ES-I3 (cell line): ENCODE measurements at regions not wholly inside any gene's neighbourhood (a gene's known extent, or its start where the extent isn't known, plus 50 kb on each side); places are given as distances from the start of the nearest gene placed in this dataset.

Experiments
- H3K36me3 ChIP-seq: 2 replicates; pipeline ENCODE4 v1.6.1; 2013; ENCODE audit warnings: mild to moderate bottlenecking, low read length, control low read depth, moderate library complexity; ENCODE audit not compliant: insufficient read depth
- H3K4me1 ChIP-seq: 2 replicates; pipeline ENCODE4 v1.6.1; 2013; ENCODE audit warnings: mild to moderate bottlenecking, control low read depth, low read length; ENCODE audit not compliant: insufficient read depth
- H3K9ac ChIP-seq: 2 replicates; pipeline ENCODE4 v1.6.1; 2013; ENCODE audit warnings: low read depth, mild to moderate bottlenecking, low read length, moderate library complexity
- H3K9me3 ChIP-seq: 2 replicates; pipeline ENCODE4 v1.6.1; 2013; ENCODE audit warnings: mild to moderate bottlenecking, low read length, moderate library complexity; ENCODE audit not compliant: control insufficient read depth, insufficient read depth

- H3K9ac ChIP-seq = no peak overlapping the region
- no peaks in the 10 kb centered on the region for H3K4me1 ChIP-seq
- no peaks in the 10 kb centered on the region for H3K36me3 ChIP-seq
- H3K9me3 ChIP-seq = no peaks in the 10 kb centered on the region
Observed at GRCh38 chr10:129244298-129244697, 222.7 kb upstream of the MGMT start.

GRCh38 chr10:129244757-129245156 is 222.3 kb upstream of the MGMT start:
- H3K9ac ChIP-seq = no peak overlapping the region
- H3K36me3 ChIP-seq = no peaks in the 10 kb centered on the region
- no peaks in the 10 kb centered on the region for H3K9me3 ChIP-seq
- no peaks in the 10 kb centered on the region for H3K4me1 ChIP-seq

- Histone ChIP-seq H3K9ac (no peak overlapping the region), H3K36me3 (no peaks in the 10 kb centered on the region), H3K9me3 (no peaks in the 10 kb centered on the region; the same call in none of the 2 replicates), H3K4me1 (no peaks in the 10 kb centered on the region)
Observed at GRCh38 chr10:129253161-129253864, 213.7 kb upstream of the MGMT start.

- no peak overlapping the region for H3K9ac ChIP-seq
- H3K36me3 ChIP-seq = no peaks in the 10 kb centered on the region
- H3K9me3 ChIP-seq = no peaks in the 10 kb centered on the region; the same call in none of the 2 replicates
- H3K4me1 ChIP-seq = no peaks in the 10 kb centered on the region
Observed at GRCh38 chr10:129253865-129254179, 213.2 kb upstream of the MGMT start.

- H3K9me3 ChIP-seq = no peaks in the 10 kb centered on the region
- no peak overlapping the region for H3K9ac ChIP-seq
- H3K36me3 ChIP-seq = no peaks in the 10 kb centered on the region
- no peaks in the 10 kb centered on the region for H3K4me1 ChIP-seq
Observed at GRCh38 chr10:129258283-129258923, 208.6 kb upstream of the MGMT start.

GRCh38 chr10:129259128-129259815 is 207.8 kb upstream of the MGMT start:
- Histone ChIP-seq H3K9me3 (no peaks in the 10 kb centered on the region), H3K36me3 (no peaks in the 10 kb centered on the region), H3K9ac (no peak overlapping the region), H3K4me1 (no peaks in the 10 kb centered on the region)

GRCh38 chr10:129272176-129272575 is 194.9 kb upstream of the MGMT start:
- H3K9me3 ChIP-seq = no peaks in the 10 kb centered on the region

GRCh38 chr10:129272866-129273650 is 194.0 kb upstream of the MGMT start:
- Histone ChIP-seq H3K9me3 (no peaks in the 10 kb centered on the region), H3K9ac (no peak overlapping the region)

More at GRCh38 chr10:129272176-129272575, 194.9 kb upstream of the MGMT start:
- no peaks in the 10 kb centered on the region; the same call in 1 of the 2 replicates for H3K4me1 ChIP-seq
- no peaks in the 10 kb centered on the region for H3K36me3 ChIP-seq
- H3K9ac ChIP-seq = no peak overlapping the region

GRCh38 chr10:129273860-129274259 is 193.2 kb upstream of the MGMT start:
- no peak overlapping the region for H3K9ac ChIP-seq
- H3K4me1 ChIP-seq = no peaks in the 10 kb centered on the region; the same call in 1 of the 2 replicates
- no peaks in the 10 kb centered on the region for H3K36me3 ChIP-seq
- no peaks in the 10 kb centered on the region for H3K9me3 ChIP-seq

More at GRCh38 chr10:129272866-129273650, 194.0 kb upstream of the MGMT start:
- Histone ChIP-seq H3K36me3 (no peaks in the 10 kb centered on the region), H3K4me1 (no peaks in the 10 kb centered on the region; the same call in 1 of the 2 replicates)

GRCh38 chr10:129274748-129275474 is 192.1 kb upstream of the MGMT start:
- H3K9ac ChIP-seq = no peak overlapping the region
- H3K9me3 ChIP-seq = no peaks in the 10 kb centered on the region
- H3K4me1 ChIP-seq = no peaks in the 10 kb centered on the region; the same call in 1 of the 2 replicates
- no peaks in the 10 kb centered on the region; the same call in 1 of the 2 replicates for H3K36me3 ChIP-seq

GRCh38 chr10:129275886-129276285 is 191.2 kb upstream of the MGMT start:
- Histone ChIP-seq H3K4me1 (no peaks in the 10 kb centered on the region; the same call in 1 of the 2 replicates), H3K36me3 (no peaks in the 10 kb centered on the region; the same call in 1 of the 2 replicates), H3K9ac (no peak overlapping the region), H3K9me3 (no peaks in the 10 kb centered on the region)

GRCh38 chr10:129277084-129277483 is 190.0 kb upstream of the MGMT start:
- no peaks in the 10 kb centered on the region for H3K9me3 ChIP-seq
- no peaks in the 10 kb centered on the region; the same call in 1 of the 2 replicates for H3K36me3 ChIP-seq
- no peaks in the 10 kb centered on the region; the same call in 1 of the 2 replicates for H3K4me1 ChIP-seq
- no peak overlapping the region for H3K9ac ChIP-seq

- H3K9me3 ChIP-seq = no peaks in the 10 kb centered on the region
- no peak overlapping the region for H3K9ac ChIP-seq
- H3K4me1 ChIP-seq = no peaks in the 10 kb centered on the region; the same call in 1 of the 2 replicates
- no peaks in the 10 kb centered on the region; the same call in 1 of the 2 replicates for H3K36me3 ChIP-seq
Observed at GRCh38 chr10:129277841-129278240, 189.2 kb upstream of the MGMT start.
